HPDE6-E6E7 (cell line): ENCODE measurements at regions not wholly inside any gene's neighbourhood (a gene's known extent, or its start where the extent isn't known, plus 50 kb on each side); places are given as distances from the start of the nearest gene placed in this dataset.
A peak's percentile ranks its signal among the peaks of the same experiment; 100 is the strongest.
"Not testable (repeated sequence)": the region's sequence is repeated elsewhere in the genome, so short reads cannot be mapped to it uniquely, and the experiment has no call there.

ENCODE experiments used
- DNase-seq: peaks from one replicate; pipeline ENCODE4 v3.0.0; 2011; ENCODE audit warnings: missing footprints; ENCODE audit errors: extremely low spot score

DNA sequence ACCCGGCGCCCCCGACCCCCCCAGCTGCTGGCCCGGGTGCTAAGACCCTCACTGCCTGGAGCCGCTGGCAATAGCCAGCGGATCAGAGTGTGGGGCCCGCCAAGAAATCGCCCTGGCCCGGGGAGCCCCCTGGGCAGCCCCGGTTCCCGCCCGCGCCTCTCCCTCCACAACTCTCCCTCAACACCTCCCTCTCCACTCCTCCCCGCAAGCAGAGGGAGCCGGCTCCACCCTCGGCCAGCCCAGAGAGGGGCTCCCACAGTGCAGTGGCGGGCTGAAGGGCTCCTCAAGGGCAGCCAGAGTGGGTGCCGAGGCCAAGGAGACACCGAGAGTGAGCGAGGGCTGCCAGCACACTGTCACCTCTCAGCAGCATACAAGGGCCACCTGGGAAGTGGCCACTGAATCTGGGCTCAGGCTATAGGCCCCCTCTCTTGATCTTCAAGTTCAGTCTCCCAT lies 385.5 kb downstream of the SEC14L1 start:
- no peak for DNase-seq

DNA sequence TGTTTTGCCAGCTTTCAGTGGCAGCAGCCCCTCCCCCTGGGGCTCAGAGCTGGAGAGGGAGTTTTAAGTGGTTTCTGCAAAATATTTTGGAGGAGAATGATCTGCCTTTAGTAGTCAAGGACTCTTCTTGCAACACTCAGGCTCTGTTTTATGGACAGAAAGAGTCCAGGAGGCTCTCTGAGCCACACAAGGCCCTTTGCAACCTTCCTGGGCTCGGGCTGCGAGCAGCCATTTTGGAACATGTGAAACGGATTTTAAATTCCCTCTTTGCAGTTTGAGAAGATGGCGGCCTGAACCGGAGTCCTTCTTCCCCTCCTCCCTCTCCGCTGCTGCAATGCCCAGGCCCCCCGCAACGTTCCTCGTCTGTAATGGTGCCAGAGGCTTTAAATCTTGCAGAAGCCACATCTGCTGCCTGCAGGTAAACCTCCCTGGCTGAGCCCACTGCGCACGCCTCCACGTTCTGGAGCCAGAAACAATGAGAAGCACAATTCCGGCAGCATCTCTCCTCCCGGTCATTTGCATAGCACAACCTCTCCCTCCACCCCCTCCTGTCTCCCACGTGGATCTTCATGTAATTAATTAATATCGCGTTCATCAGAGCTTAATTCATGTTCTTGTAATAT lies 386.1 kb downstream of the SEC14L1 start:
- no peak for DNase-seq

DNA sequence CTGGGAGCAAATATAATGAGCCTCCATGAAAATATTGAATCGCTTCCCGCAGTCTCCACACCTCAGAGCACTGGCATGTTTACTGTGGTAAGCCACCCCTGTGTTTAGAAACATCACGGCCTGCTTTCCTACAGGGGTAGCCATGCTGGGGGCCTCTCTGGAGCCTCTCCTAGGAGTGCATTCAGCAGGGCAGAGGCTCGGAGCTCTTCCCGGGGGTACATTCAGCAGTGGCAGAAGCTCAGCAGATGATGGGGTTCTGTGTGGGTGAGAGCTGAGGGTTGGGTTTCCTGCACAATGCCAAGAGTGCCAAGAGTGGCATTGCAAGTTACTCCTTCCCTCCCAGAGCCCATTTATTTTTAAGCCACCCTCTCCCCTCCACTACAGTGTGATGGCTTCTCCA lies 386.6 kb downstream of the SEC14L1 start:
- DNase-seq: no peak

DNA sequence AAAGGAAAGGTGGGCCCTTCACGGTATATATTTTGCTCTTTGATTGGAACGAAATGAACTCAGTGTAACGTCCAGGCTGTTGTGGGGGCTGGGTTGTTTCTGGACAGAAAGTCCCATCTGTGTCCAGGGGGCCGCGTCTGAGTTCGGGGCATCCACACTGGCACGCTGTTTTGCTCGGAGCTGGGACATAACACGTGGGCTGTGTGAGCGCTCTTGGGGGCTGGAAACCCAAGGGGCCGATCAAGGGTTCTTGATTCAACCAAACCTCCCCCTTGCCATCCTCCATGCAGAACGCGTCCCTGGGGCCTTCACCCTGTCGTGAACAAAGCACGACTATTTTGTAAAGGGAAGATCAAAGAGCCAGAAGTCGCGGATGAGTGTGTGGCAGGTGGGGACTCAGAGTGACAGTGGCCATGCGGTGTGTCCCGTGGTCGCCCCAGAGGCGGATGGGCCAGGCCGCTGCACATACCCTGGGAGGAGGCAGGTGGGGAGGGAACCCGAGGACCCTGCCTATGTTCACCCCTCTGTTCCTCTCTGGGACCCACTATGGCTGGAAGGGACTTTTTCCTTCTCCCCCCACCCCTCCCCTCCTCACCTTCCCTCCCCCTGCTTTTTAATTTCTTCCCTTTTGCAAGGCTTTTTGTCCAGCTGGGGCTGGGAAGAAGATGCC lies 387.2 kb downstream of the SEC14L1 start:
- no peak for DNase-seq

DNA sequence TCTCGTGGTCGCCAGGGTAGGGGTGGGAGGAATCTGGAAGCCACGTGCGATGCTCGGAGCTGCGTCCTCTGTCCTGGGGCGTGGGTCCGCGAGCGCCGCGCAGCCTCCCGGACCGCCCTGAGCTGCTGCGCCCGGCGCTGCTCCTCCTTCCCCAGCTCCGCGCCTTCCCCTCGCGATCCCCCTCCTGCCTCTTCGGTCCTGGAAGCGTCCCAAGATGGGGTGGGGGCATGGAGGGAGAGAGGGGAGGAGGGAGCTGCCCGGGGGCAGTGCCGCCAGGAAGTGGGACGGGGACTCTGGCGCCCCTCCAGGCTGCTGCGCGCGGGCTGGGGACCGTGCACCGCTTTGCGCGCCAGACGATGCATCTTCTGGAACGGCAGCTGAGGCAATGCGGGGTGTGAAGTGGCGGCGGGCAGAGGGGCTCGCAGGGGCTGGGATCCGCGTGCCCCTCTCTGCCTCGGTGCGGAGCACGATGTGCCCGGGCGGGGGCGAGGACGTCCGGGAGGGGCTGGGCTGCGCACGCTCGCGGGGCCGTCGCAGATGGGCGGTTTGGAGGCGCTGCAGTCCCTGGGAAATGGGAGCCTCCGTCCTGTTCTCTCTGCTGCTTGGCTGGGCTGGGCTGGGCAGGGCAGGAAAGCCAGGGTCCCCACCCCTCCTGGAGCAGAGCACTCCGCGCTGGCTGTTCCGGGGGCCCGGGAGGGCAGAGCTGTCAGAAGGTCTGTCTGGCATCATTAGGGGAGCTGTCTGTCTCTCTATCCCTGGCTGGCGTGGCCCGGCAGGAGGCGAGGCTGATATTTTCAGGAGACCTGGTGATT lies 388.0 kb downstream of the SEC14L1 start:
- DNase-seq: no peak

DNA sequence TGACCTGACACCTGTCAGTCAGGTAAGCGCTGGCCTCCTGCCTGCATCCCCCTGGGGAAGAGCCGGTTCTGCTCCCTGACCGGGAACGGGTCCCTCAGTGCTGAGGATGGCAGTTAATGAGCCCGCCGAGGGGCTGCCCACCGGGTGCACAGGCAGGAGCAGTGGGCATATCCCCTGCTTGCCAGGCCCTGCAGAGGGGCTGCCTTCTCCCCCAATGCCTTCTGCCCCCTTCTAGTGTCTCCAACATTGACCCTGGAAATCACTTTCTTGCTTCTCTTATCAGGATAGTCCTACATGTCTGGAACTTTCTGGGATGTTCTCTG lies 388.5 kb downstream of the SEC14L1 start:
- no peak for DNase-seq

DNA sequence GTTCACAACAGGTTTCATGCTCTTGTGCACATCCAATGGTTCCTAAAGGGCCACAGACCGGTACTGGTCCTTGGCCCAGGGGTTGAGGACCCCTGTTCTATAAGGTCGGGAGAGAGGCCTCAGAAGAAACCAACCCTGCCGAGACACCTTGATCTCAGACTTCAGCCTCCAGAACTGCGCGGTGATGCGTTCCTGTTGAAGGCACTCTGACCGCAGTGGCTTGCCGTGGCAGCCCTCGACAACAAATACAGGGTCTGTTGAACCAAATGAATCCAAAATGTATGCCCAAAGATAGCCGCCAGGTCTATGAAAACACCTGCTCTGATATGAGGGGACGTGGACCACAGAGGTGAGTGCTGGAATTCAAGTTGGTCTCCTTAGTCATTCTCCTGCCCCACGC lies 389.8 kb downstream of the SEC14L1 start:
- DNase-seq: no peak

DNA sequence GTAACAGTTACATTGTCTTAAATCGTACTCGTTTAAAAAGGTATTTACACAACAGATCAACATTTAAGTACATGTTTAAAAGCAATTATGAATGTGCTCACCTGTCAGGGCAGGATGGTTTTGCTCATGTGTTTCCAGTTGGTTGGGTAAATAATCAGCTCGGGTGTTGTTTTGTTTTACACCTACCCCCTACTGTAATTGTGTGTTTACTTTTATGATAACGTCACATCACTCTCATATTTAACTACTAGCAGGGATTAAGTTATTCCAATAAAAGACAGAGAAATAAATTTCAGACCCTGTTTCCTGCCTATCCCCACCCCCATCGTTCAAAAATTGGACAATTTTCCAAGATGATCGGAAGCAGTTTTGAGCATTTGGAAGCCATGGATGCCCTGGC lies 390.2 kb downstream of the SEC14L1 start:
- DNase-seq: no peak

DNA sequence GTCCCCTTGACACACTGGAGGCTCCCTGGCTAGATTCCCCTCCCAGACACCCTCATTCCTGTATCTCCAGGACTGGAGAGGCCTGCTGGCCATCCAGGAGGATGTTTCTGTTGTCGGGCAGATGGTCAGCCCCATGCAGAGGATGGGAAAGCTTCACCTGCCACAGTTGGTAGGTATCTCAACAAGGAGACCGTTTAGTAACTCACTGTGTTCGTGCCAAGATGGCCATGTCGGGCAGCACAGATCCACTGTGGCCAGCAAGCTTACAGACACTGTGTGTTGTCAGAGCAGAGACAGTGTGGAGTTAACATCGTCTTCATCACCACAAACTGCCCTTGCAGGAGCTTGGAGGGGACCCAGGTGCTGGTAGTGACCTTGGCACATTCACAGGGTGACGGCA lies 390.9 kb downstream of the SEC14L1 start:
- no peak for DNase-seq

DNA sequence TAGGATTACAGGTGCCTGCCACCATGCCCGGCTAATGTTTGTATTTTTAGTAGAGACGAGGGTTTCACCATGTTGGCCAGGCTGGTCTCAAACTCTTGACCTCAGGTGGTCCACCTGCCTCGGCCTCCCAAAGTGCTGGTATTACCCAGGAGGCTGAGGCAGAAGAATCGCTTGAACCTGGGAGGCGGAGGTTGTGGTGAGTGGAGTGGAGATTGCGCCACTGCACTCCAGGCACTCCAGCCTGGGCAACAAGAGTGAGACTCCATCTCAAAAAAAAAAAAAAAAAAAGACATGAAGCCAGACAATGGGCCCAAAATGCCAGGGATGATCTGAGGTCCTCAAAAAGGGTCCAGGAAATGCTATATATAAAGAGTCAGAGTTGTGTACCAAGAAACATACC lies 392.9 kb downstream of the SEC14L1 start:
- not testable (repeated sequence) for DNase-seq

DNA sequence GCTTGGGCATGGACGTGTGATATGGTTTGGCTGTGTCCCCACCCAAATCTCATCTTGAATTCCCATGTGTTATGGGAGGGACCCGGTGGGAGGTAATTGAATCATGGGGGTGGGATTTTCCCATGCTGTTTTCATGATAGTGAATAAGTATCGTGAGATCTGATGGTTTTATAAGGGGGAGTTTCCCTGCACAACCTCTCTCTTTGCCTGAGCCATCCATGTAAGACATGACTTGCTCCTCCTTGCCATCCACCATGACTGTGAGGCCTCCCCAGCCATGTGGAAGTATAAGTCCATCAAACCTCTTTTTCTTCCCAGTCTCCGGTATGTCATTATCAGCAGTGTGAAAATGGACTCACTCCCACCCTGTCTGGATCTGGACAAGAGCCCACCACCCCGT lies 393.4 kb downstream of the SEC14L1 start:
- no peak for DNase-seq

DNA sequence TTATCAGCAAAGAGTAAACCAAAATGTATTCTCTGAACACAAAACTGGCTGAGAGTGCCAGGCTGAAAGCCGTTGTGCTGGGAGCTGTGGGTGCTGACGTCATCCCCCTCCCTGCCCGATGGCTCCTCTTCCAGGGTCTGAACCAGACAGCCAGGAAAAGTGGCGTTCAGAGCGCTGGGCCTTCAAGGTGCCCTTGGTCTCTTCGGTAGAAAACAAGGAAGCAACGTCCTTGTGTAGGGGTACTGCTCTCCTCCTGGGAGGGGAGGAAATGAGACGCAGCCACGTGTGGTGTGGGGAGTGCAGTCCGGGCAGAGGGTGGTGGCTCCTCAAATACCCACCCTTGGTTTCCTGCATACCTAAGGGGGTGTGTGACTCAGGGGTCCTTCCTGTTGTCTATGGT lies 394.7 kb downstream of the SEC14L1 start:
- DNase-seq: no peak

DNA sequence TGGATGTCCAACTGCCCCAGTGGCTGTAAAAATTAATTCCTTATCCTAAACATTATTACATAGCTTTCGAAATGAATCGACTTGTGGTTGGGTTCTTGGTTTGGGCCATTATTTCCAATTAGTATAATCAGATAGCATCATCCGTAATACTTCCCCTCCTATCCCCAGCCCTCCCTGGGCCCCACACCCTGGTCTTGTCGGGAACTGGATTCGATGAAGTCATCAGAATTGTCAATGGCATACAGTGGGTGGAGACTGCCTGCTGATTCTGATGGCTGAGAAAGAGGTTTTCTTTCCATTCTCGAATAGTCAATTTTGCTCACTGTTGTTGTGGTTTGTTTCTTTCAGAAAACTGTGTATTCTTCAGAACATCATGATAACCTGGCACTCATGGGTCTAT lies 395.1 kb downstream of the SEC14L1 start:
- no peak for DNase-seq

DNA sequence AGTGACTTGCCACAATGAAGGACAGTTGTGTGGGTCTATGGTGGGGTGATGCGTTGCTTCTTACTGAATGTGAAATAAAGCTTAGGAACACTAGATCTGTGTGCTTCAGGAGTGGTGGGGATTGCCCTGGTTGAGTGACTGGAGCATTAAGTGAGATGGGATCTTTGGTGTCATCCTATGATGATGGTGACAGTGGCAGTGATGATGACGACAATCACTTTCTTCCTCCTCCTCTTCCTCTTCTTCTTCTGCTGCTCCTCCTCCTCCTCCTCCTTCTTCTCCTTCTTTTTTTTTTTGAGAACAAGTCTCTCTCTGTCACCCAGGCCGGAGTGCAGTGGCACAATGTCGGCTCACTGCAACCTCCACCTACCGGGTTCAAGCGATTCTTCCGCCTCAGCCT lies 396.8 kb downstream of the SEC14L1 start:
- DNase-seq: no peak

DNA sequence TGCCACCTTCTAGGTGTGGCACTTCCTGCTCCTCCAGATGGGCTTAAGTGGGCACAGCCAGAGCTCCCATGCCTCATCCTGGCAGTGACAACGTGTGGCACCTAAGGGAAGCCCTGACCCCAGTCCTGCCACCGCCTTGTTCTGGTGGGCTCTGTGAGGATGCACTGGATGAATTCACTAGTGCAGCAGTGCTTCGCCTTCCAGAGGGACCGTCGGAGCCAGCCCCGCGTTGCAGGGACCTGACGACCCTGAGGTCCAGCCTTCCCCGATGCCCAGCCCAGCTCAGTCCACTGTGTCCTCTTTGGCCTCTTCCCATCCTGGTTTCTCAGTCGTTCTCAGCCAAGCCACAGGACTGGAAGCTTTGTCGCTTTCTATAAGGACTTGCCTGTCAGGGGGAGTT lies 399.8 kb downstream of the SEC14L1 start:
- no peak for DNase-seq

DNA sequence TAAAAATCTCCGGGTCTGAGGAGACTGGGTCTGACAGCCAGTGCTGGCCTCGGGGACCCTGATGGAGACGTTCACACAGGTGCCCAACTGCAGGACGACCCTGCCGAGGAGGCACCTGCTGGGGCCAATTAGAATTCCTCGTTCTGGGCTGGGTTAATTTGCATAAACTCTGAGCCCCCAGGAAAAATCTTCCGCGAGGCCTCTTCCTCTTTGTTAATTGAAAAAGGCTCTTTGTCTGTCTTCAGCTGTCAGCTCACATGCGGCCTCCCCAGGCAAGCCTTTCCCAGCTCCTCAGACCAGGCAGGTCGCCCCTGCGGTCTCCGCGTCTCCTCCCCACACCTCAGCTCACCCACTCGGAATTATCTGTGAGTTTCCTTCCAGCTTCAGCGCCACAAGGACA lies 400.2 kb downstream of the SEC14L1 start:
- DNase-seq: no peak

DNA sequence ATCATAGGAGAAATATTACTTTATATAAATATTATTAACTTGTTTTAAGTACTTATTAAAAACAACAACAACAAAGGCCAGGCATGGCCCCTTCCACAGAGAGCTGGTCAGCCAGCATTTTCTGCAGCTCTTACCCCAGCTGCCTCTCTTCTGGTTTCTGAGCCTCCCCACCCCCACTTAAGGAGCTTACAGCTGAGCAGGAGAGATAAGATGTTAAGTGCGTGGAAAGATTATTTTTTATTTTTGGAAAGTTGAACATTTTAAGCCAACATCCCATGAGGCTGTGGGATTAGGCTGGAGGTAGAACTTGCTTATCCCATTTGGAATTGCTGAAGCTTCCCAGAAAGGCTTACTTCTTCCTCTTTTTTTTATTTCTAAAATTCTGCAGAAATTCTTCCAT lies 401.2 kb downstream of the SEC14L1 start:
- DNase-seq: no peak

DNA sequence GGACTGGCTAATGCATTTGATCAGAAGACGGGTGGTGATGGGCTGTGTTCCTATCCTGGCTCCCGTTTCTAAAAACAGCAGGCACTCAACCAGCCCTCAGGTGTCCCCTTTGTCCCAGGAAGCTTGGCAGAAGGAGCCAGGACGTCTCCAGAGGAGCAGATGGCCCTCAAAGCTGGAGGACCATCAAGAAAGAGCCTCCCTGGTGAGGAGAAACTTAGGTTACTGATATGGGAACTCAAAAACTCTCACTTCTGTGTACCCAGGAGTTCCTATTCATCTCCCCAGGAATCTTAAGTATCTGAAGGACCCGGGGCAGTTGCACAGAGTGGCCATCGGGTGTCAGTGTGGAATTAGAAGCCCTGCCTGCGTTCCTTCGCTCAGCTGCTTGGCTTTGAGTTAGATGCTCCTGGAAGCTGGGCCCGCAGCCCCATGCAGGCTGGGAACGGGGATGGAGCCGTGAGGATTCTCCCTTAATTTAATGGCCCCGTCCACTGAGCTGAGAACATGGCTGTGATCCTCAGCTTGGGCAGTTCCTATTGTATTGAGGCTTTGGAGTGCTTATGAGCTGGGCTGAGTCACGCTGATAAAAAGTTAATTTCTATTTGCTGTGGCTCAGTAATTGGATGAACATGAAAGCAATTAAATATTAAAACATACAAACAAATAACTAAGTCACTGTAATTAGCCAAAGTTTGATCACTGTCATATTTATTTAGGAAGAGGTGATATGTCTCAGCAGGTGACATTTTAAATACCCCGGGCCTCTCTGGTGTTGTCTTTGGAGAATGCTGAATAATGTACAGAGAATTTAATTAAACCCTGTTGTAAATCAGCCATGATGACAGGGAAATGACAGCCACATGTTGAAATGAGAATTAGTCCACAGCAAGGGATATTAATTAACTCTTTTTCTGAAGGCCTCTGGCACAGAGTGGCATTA lies 402.1 kb downstream of the SEC14L1 start:
- peak; percentile 79 for DNase-seq

DNA sequence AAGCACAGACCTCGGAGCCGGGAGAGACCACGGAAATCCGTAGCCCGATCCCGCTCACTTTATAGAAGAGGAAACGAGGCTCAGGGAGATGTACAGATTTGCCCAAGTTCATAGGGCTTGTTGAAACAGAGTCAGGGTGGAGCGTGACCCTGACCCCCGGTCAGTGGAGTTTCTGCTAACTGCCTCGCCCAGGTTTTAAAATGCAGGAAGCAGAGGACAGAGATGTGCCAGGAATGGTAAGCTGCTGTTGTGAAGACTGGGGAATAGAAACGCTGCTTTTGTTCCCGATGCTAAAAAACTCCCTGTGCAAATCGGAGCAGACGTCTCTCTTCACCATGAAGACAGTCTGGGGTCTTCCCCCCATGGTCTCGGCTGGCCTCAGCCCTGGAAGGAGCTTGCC lies 403.0 kb downstream of the SEC14L1 start:
- no peak for DNase-seq

DNA sequence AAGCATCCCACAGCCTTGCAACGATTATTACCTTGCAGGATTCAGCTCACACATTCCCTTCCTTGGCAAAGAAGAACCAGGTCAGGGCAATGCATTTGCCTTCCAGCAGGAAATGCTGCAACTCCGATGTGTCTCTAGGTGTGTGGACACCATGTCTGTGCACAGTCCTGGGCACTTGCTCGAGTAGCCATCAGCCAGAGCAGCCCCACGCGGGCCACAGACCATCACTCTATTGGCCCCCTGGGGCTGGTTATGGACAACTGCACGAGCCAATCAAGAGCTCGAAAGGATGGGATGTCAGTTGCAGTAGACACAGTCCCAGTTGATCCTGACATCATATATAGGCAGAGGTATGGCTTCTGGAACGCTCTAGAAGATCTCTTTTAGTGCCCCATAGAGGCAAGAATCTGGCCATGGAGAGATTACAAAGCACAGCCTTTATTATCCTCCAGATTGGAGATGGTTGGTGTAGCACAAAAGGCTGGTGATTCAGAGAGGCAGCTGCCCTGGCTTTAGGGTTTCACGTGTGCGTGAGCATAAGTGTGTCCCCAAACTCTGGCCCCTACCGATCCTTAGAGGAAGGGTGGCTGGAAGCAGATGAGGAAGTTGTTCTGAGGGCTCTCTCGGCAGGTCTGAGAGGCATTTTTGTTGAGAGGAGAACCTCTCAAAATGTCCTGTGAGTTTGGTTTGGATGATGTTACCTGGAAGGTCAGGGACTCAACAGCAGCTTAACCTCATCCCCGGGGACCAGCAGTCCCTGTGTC lies 403.8 kb downstream of the SEC14L1 start:
- no peak for DNase-seq

DNA sequence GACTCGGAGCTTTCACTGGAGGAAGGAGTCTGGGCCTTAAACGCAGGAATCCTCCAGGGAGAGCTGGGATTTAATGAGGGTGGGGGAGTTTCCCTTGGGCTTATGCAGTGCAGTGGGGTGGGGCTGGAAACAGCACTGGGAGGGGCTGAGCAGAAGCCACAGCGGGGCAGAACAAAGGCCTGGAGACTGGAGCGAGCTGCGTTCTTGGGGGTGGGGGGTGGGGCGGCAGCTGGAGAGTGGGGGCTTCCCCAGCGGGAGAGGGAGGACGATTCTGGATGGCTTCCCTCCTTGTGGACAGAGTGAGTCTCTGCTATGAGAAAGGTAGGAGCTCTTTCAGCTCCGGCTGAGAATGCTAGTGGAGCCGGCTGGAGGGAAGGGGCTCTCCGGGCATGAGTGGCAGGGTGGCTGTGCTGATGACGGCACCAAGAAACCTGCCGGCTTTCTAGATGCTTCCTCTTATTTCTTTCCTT lies 406.0 kb downstream of the SEC14L1 start:
- no peak for DNase-seq
